HepG2 (cell line): ENCODE measurements at regions not wholly inside any gene's neighbourhood (a gene's known extent, or its start where the extent isn't known, plus 50 kb on each side); places are given as distances from the start of the nearest gene placed in this dataset.

ENCODE experiments used
- ATAC-seq: fragments of 200-7000 bp; cut with Tn5 transposase; 3 replicates; pipeline ENCODE4 v1.9.1; 2020; ENCODE audit warnings: mild to moderate bottlenecking, moderate library complexity
- BruUV-seq: library from RNA; stranded (reverse); fragments of 400-500 nt; replicated peaks from 2 replicates; lab custom pipeline; 2021; lab: Mats Ljungman, UMichigan
- CTCF ChIA-PET: fragments of 300-600 bp; formaldehyde crosslinking; extraction: SDS; loops from one replicate; lab custom pipeline; 2021; ENCODE audit warnings: low total read pairs, inconsistent platforms, low intra/inter-chr PET ratio; lab: Yijun Ruan, JAX
- POLR2A ChIA-PET: fragments of 350-600 bp; sonication (Branson Sonifier 250); formaldehyde crosslinking; loops from one replicate; lab custom pipeline; 2020; ENCODE audit warnings: antibody characterized with exemption, inconsistent platforms; lab: Yijun Ruan, JAX
- DNase-seq: peaks from one replicate; pipeline ENCODE4 v3.0.0-alpha.2; 2015; ENCODE audit warnings: low spot score
- FAIRE-seq: peaks from 3 replicates; lab custom pipeline; 2011; peaks lifted over from hg19 to GRCh38; lab: Jason Lieb, UNC
- H2AFZ ChIP-seq: one replicate; pipeline ENCODE4 v1.6.1; 2011; ENCODE audit warnings: low read length, inconsistent platforms
- H3K27ac ChIP-seq: fragments of 300-600 bp; 3 replicates; pipeline ENCODE4 v1.8.0; 2011; ENCODE audit warnings: mixed run types, mild to moderate bottlenecking, mixed read lengths, low read length, inconsistent platforms; ENCODE audit not compliant: insufficient read depth; ENCODE audit errors: extremely low read length
- H3K27me3 ChIP-seq, 2 experiments: fragments of 200-600 bp in 1 of 2; 2 replicates in 1 of 2; 3 replicates in 1 of 2; pipeline versions ENCODE4 v1.6.0 to v1.8.0; 2011; ENCODE audit warnings: low read length in 2 of 2, mild to moderate bottlenecking in 2 of 2, moderate library complexity in 2 of 2, inconsistent platforms in 1 of 2; ENCODE audit not compliant: insufficient read depth in 2 of 2, control insufficient read depth in 1 of 2
- H3K36me3 ChIP-seq, 2 experiments: fragments of 200-600 bp in 1 of 2; replicated peaks in 1 of 2; 2 replicates in 1 of 2; 3 replicates in 1 of 2; pipeline versions ENCODE4 v1.5.1 to v1.8.0; 2011; ENCODE audit warnings: low read length in 2 of 2, inconsistent platforms in 1 of 2; ENCODE audit not compliant: insufficient read depth in 2 of 2, control insufficient read depth in 1 of 2
- H3K4me1 ChIP-seq: 2 replicates; pipeline ENCODE4 v1.5.1; 2012; ENCODE audit warnings: low read length, inconsistent platforms; ENCODE audit not compliant: insufficient read depth
- H3K4me2 ChIP-seq: 2 replicates; pipeline ENCODE4 v1.6.0; 2011; ENCODE audit warnings: low read depth, low read length, inconsistent platforms
- H3K4me3 ChIP-seq, 3 experiments: fragments of 200-600 bp in 1 of 3; sonication (generic), shearing (Covaris generic) in 1 of 3; replicated peaks in 1 of 3; 2 replicates each; pipeline ENCODE4 v1.5.1; 2011 to 2016; ENCODE audit warnings: low read length in 3 of 3, inconsistent platforms in 2 of 3, low read depth in 2 of 3, mild to moderate bottlenecking in 2 of 3, control low read depth in 1 of 3, mixed read lengths in 1 of 3; ENCODE audit not compliant: insufficient read depth in 1 of 3
- H3K79me2 ChIP-seq: one replicate; pipeline ENCODE4 v1.6.1; 2011; ENCODE audit warnings: low read length, inconsistent platforms; ENCODE audit not compliant: insufficient read depth
- H3K9ac ChIP-seq: 2 replicates; pipeline ENCODE4 v1.6.0; 2011; ENCODE audit warnings: mild to moderate bottlenecking, low read depth, low read length, inconsistent platforms; ENCODE audit not compliant: insufficient read depth
- H3K9me3 ChIP-seq: 2 replicates; pipeline ENCODE4 v1.5.1; 2012; ENCODE audit warnings: mild to moderate bottlenecking, low read length
- H4K20me1 ChIP-seq: 2 replicates; pipeline ENCODE4 v1.6.0; 2011; ENCODE audit warnings: inconsistent platforms, mild to moderate bottlenecking, low read length, moderate library complexity; ENCODE audit not compliant: insufficient read depth
- CCDC6 ChIP-seq: sonication (generic); formaldehyde crosslinking; IDR thresholded peaks from 2 replicates; pipeline ENCODE4 v1.8.1; 2022; ENCODE audit warnings: mild to moderate bottlenecking, missing genetic modification reagents, moderate library complexity
- SMC3 ChIP-seq: IDR thresholded peaks from 2 replicates; pipeline ENCODE4 v1.6.1; 2011; ENCODE audit warnings: low read length, improper control_type of control experiment
- ZNF775 ChIP-seq: sonication (generic); formaldehyde crosslinking; IDR thresholded peaks from 2 replicates; pipeline ENCODE4 v1.4.0; 2020; ENCODE audit warnings: missing genetic modification reagents, mild to moderate bottlenecking, moderate library complexity, borderline replicate concordance
- ZSCAN20 ChIP-seq: sonication (generic); formaldehyde crosslinking; IDR thresholded peaks from 2 replicates; pipeline ENCODE4 v1.4.0; 2020; ENCODE audit warnings: missing genetic modification reagents, mild to moderate bottlenecking, borderline replicate concordance
- WGBS: methylation state at CpG from one replicate; pipeline ENCODE4 v1.1.6; 2017; ENCODE audit warnings: low lambda C conversion rate; 5-methylcytosine and 5-hydroxymethylcytosine counted together
- in situ Hi-C: cut with HindIII; loops from 2 replicates; pipeline ENCODE4 v1.10.0; 2017; ENCODE audit warnings: low pct_unique_long_range_greater_than_20kb; ENCODE audit not compliant: extremely low pct_ligation_motif_present
- intact Hi-C: fragments of 100-400 bp; cut with micrococcal nuclease; formaldehyde crosslinking; loops from one replicate; pipeline ENCODE4 v1.10.0; 2022; ENCODE audit not compliant: unreplicated experiment
- TF ChIP-seq, protein P1 (sequence below): IDR thresholded peaks from 2 replicates; pipeline ENCODE4 v1.6.1; 2016; ENCODE audit warnings: missing biosample characterization, missing genetic modification reagents, low read depth

DNA sequence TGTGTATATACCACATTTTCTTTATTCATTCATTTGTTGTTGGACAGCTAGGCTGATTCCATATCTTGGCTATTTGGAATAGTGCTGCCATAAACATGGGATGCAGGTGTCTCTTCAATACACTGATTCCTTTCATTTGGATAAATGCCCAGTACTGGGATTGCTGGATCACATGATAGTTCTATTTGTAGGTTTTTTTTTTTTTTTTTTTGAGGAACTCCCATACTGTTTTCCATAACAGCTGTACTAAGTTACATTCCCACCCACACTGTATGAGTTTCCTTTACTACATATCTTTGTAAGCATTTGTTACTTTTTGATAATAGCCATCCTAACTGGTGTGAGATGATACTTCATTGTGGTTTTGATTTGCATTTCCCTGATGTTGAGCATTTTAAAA is 437.7 kb downstream of the DIPK2A start:
- ChIA-PET CTCF (no interaction called here), POLR2A (no interaction called here)
- no peak overlapping the region for H3K4me2 ChIP-seq
- TF ChIP-seq, protein P1, sequence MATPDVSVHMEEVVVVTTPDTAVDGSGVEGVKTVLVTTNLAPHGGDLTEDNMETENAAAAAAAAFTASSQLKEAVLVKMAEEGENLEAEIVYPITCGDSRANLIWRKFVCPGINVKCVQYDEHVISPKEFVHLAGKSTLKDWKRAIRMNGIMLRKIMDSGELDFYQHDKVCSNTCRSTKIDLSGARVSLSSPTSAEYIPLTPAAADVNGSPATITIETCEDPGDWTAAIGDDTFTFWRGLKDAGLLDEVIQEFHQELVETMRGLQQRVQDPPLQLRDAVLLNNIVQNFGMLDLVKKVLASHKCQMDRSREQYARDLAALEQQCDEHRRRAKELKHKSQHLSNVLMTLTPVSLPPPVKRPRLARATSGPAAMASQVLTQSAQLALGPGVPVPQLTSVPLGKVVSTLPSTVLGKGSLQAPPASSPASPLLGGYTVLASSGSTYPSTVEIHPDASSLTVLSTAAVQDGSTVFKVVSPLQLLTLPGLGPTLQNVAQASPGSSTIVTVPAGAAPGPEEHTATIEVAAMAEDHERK (CRISPR knock-in tag), result no peak
- TF ChIP-seq ZNF775 (CRISPR knock-in tag) (no peak), CCDC6 (CRISPR knock-in tag) (no peak), ZSCAN20 (CRISPR knock-in tag) (no peak)
- H4K20me1 ChIP-seq, result no peaks in the 10 kb centered on the region
- peaks cover 23% of the 10 kb centered on the region; the same call in 1 of the 2 replicates for H3K9me3 ChIP-seq
- no peak overlapping the region for H3K9ac ChIP-seq
- H3K27me3 ChIP-seq, result no peaks in the 10 kb centered on the region
- FAIRE-seq (no peak), ATAC-seq (no peak), DNase-seq (no peak)
- intact Hi-C loops (no loop called here), in situ Hi-C loops (no loop called here)
- H3K4me1 ChIP-seq, result no peaks in the 10 kb centered on the region
- no peak overlapping the region for H3K4me3 ChIP-seq
- BruUV-seq, result no TSS peak
- H2AFZ ChIP-seq, result no peak overlapping the region
- no peaks in the 10 kb centered on the region for H3K36me3 ChIP-seq
- no peak overlapping the region for H3K27ac ChIP-seq
- no peaks in the 10 kb centered on the region for H3K79me2 ChIP-seq

DNA sequence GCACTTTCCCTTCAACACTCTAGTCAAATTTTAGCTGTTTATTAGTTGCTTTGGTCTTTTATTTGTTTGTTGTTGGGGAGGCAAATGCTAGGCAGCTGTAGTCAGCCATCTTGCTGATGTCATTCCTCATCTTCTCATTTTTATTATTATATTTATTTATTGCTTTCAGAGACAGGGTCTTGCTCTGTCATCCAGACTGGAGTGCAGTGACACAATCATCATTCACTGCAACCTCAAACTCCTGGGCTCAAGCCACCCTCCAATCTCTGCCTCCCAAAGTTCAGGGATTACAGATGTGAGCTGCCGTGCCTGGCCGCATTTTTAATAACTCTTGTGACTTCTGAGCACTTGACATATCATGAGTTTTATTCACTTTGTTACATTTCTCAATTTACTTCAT is 441.4 kb downstream of the DIPK2A start:
- Histone ChIP-seq H3K27ac (no peak overlapping the region), H3K4me3 (no peak overlapping the region), H3K27me3 (no peaks in the 10 kb centered on the region), H3K4me2 (no peak overlapping the region), H3K4me1 (no peaks in the 10 kb centered on the region), H3K79me2 (no peaks in the 10 kb centered on the region), H3K9ac (no peak overlapping the region), H3K9me3 (peaks cover 33% of the 10 kb centered on the region; the same call in 1 of the 2 replicates), H2AFZ (no peak overlapping the region), H4K20me1 (no peaks in the 10 kb centered on the region), H3K36me3 (no peaks in the 10 kb centered on the region)
- in situ Hi-C loops (no loop called here), intact Hi-C loops (no loop called here)
- DNase-seq (no peak), FAIRE-seq (no peak), ATAC-seq (no peak)
- POLR2A ChIA-PET, result no interaction called here
- 0% methylated on average over 2 of the region's 2 CpGs for WGBS
- BruUV-seq, result no TSS peak
- TF ChIP-seq SMC3, result no peak
- CTCF ChIA-PET, result no interaction called here
